Loucy (cell line): ENCODE measurements at regions not wholly inside any gene's neighbourhood (a gene's known extent, or its start where the extent isn't known, plus 50 kb on each side); places are given as distances from the start of the nearest gene placed in this dataset.
"Not testable (repeated sequence)": the region's sequence is repeated elsewhere in the genome, so short reads cannot be mapped to it uniquely, and the experiment has no call there.

Experiments used
- H2AFZ ChIP-seq: fragments of 200-600 bp; sonication (generic); 2 replicates; pipeline ENCODE4 v1.6.0; 2016; ENCODE audit warnings: antibody characterized with exemption, mild to moderate bottlenecking, low read length, moderate library complexity
- H3F3A ChIP-seq: fragments of 200-600 bp; 2 replicates; pipeline ENCODE4 v1.6.0; 2016; ENCODE audit warnings: antibody characterized with exemption, low read depth, mild to moderate bottlenecking
- H3K27me3 ChIP-seq: fragments of 200-600 bp; sonication (generic); 2 replicates; pipeline ENCODE4 v1.6.1; 2014; ENCODE audit warnings: low read length, mild to moderate bottlenecking; ENCODE audit not compliant: insufficient read depth, poor library complexity, severe bottlenecking
- H3K36me3 ChIP-seq: fragments of 200-600 bp; sonication (generic); 2 replicates; pipeline ENCODE4 v1.6.1; 2016; ENCODE audit warnings: low read length; ENCODE audit not compliant: insufficient read depth
- H3K4me1 ChIP-seq: fragments of 200-600 bp; sonication (generic); 2 replicates; pipeline ENCODE4 v1.5.1; 2014; ENCODE audit warnings: low read length, mild to moderate bottlenecking; ENCODE audit not compliant: insufficient read depth, poor library complexity, severe bottlenecking
- H3K4me2 ChIP-seq: fragments of 200-600 bp; sonication (generic); 2 replicates; pipeline ENCODE4 v1.6.0; 2014; ENCODE audit warnings: antibody characterized with exemption, low read length, low read depth, mild to moderate bottlenecking; ENCODE audit not compliant: poor library complexity, severe bottlenecking
- H3K4me3 ChIP-seq: fragments of 200-600 bp; sonication (generic); 2 replicates; pipeline ENCODE4 v1.5.1; 2014; ENCODE audit warnings: low read length, mild to moderate bottlenecking, mixed read lengths; ENCODE audit not compliant: poor library complexity, severe bottlenecking
- H3K79me2 ChIP-seq: fragments of 200-600 bp; sonication (generic); 2 replicates; pipeline ENCODE4 v1.6.1; 2014; ENCODE audit warnings: low read length; ENCODE audit not compliant: insufficient read depth
- H3K9ac ChIP-seq: fragments of 200-600 bp; sonication (generic); 2 replicates; pipeline ENCODE4 v1.6.0; 2014; ENCODE audit warnings: mild to moderate bottlenecking, low read depth, low read length, moderate library complexity; ENCODE audit not compliant: poor library complexity, severe bottlenecking
- H3K9me2 ChIP-seq: fragments of 200-600 bp; sonication (generic); replicated peaks from 2 replicates; pipeline ENCODE4 v1.6.1; 2016; ENCODE audit warnings: low read depth, low read length, mixed read lengths
- H3K9me3 ChIP-seq: fragments of 200-600 bp; sonication (generic); 2 replicates; pipeline ENCODE4 v1.6.1; 2014; ENCODE audit warnings: mild to moderate bottlenecking, antibody characterized with exemption, low read length, low read depth; ENCODE audit not compliant: insufficient read depth
- H4K20me1 ChIP-seq: fragments of 200-600 bp; sonication (generic); 2 replicates; pipeline ENCODE4 v1.6.0; 2014; ENCODE audit warnings: antibody characterized with exemption, low read length, mild to moderate bottlenecking; ENCODE audit not compliant: insufficient read depth, poor library complexity, severe bottlenecking
- CTCF ChIP-seq: fragments of 200-600 bp; sonication (generic); conservative IDR thresholded peaks from 2 replicates; pipeline ENCODE4 v1.5.1; 2014; ENCODE audit warnings: mild to moderate bottlenecking, antibody characterized with exemption, low read length
- EZH2phosphoT487 ChIP-seq: fragments of 200-600 bp; IDR thresholded peaks from 2 replicates; pipeline ENCODE4 v1.6.1; 2018; ENCODE audit warnings: antibody characterized with exemption, mild to moderate bottlenecking, moderate library complexity, borderline replicate concordance

- H3K4me3 ChIP-seq, H3F3A ChIP-seq: not testable (repeated sequence)
Measured at GRCh38 chr12:105606613-105607012, 276.1 kb downstream of the C12orf75 start.

GRCh38 chr12:105609001-105609400 is 278.5 kb downstream of the C12orf75 start:
- H3K36me3 ChIP-seq, H4K20me1 ChIP-seq, H3K27me3 ChIP-seq, H3K9ac ChIP-seq, H3K4me3 ChIP-seq, H3K9me3 ChIP-seq, H3K4me2 ChIP-seq, H3K9me2 ChIP-seq, H3F3A ChIP-seq, H3K4me1 ChIP-seq, H3K79me2 ChIP-seq, H2AFZ ChIP-seq: not testable (repeated sequence)

More at GRCh38 chr12:105606613-105607012, 276.1 kb downstream of the C12orf75 start:
- not testable (repeated sequence) for H3K27me3 ChIP-seq, H3K36me3 ChIP-seq, H3K9me2 ChIP-seq, H4K20me1 ChIP-seq, H2AFZ ChIP-seq, H3K9me3 ChIP-seq, H3K4me2 ChIP-seq, H3K79me2 ChIP-seq, H3K9ac ChIP-seq, H3K4me1 ChIP-seq

DNA sequence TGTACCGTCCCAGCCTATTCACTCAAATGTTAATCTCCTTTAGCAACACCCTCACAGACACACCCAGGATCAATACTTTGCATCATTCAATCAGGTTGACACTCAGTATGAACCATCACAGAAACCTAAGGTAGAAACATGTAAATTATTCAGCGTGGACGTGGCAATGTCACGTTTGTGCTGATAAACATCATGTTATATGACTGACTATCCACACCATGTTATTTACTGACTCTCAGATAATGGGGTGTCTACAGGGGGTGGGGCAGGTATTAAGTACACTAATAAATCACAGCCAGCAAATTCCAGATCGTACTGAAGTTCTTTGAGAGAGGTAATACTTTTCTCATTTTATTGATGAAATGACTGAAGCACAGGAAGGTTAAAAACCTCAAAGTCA is 280.0 kb downstream of the C12orf75 start:
- Histone ChIP-seq H3K36me3 (no peaks in the 10 kb centered on the region), H4K20me1 (no peaks in the 10 kb centered on the region), H3F3A (no peaks in the 10 kb centered on the region), H3K4me3 (no peak overlapping the region), H2AFZ (no peak overlapping the region), H3K9me3 (no peaks in the 10 kb centered on the region), H3K4me1 (no peaks in the 10 kb centered on the region), H3K9me2 (no peaks in the 10 kb centered on the region), H3K9ac (no peak overlapping the region), H3K79me2 (no peaks in the 10 kb centered on the region), H3K27me3 (no peaks in the 10 kb centered on the region), H3K4me2 (no peak overlapping the region)
- TF ChIP-seq CTCF = no peak
- TF ChIP-seq EZH2phosphoT487 = no peak

DNA sequence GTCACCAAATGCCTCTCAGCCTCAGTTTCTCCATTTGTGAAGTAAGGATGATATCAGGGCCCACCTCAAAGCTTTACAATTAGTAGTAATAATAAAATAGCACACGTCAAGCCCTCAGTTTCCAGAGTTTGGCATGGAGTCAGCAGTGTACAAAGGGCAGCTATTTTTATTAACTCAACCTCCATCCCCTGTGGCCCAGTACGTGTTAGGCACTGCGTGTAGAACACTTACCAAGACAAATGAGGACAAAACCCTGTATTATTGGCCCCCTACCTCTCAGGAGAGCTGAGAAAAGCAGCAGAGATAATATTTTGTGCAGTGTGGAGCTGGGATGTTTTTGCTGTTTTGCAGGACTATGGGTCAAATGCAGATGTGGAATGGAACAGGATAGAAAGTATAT is 280.8 kb downstream of the C12orf75 start:
- no peak overlapping the region for H3K9ac ChIP-seq
- TF ChIP-seq CTCF = no peak
- no peak overlapping the region for H2AFZ ChIP-seq
- H3K79me2 ChIP-seq = no peaks in the 10 kb centered on the region
- H3K9me2 ChIP-seq = no peaks in the 10 kb centered on the region
- no peaks in the 10 kb centered on the region for H4K20me1 ChIP-seq
- no peaks in the 10 kb centered on the region for H3K27me3 ChIP-seq
- H3K4me1 ChIP-seq = no peaks in the 10 kb centered on the region
- H3K9me3 ChIP-seq = no peaks in the 10 kb centered on the region
- no peak overlapping the region for H3K4me2 ChIP-seq
- no peaks in the 10 kb centered on the region for H3K36me3 ChIP-seq
- H3F3A ChIP-seq = no peaks in the 10 kb centered on the region
- H3K4me3 ChIP-seq = no peak overlapping the region
